H1 (cell line): ENCODE measurements at regions not wholly inside any gene's neighbourhood (a gene's known extent, or its start where the extent isn't known, plus 50 kb on each side); places are given as distances from the start of the nearest gene placed in this dataset.

Experiments used
- CTCF ChIA-PET: fragments of 300-600 bp; sonication (Branson Sonifier 250); formaldehyde crosslinking; loops from one replicate; lab custom pipeline; 2021; ENCODE audit not compliant: partially characterized antibody; lab: Charles Lee
- POLR2A ChIA-PET: fragments of 300-600 bp; sonication (Branson Sonifier 250); formaldehyde crosslinking; loops from one replicate; lab custom pipeline; 2021; ENCODE audit warnings: inconsistent platforms; ENCODE audit not compliant: partially characterized antibody; lab: Charles Lee
- DNase-seq, 2 experiments: peaks; one replicate each; pipeline versions ENCODE4 v3.0.0 to v3.0.0-alpha.2; 2010 to 2022; ENCODE audit warnings: low spot score in 2 of 2, low read depth in 1 of 2, mixed read lengths in 1 of 2
- FAIRE-seq: peaks from 2 replicates; lab custom pipeline; 2011; peaks lifted over from hg19 to GRCh38; lab: Jason Lieb, UNC
- H2AFZ ChIP-seq: 2 replicates; pipeline ENCODE4 v1.8.1; 2012; ENCODE audit warnings: low read length, inconsistent platforms
- H2AK5ac ChIP-seq: 2 replicates; pipeline ENCODE4 v1.6.1; 2013; ENCODE audit warnings: low read depth, low read length
- H2BK120ac ChIP-seq: replicated peaks from 2 replicates; pipeline ENCODE3; 2013; ENCODE audit warnings: low read depth, low read length, inconsistent platforms
- H2BK12ac ChIP-seq: 2 replicates; pipeline ENCODE4 v1.6.1; 2013; ENCODE audit warnings: low read depth, low read length
- H2BK15ac ChIP-seq: 2 replicates; pipeline ENCODE4 v1.6.1; 2013; ENCODE audit warnings: low read length
- H2BK20ac ChIP-seq: 2 replicates; pipeline ENCODE4 v1.6.1; 2013; ENCODE audit warnings: low read length
- H2BK5ac ChIP-seq: 2 replicates; pipeline ENCODE4 v1.6.1; 2013; ENCODE audit warnings: low read depth, low read length
- H3K14ac ChIP-seq: 2 replicates; pipeline ENCODE4 v1.6.1; 2013; ENCODE audit warnings: inconsistent platforms; ENCODE audit not compliant: insufficient read length
- H3K18ac ChIP-seq: 2 replicates; pipeline ENCODE4 v1.6.1; 2013; ENCODE audit warnings: low read length; ENCODE audit errors: extremely low read depth
- H3K23ac ChIP-seq: 2 replicates; pipeline ENCODE4 v1.6.1; 2013; ENCODE audit warnings: inconsistent platforms; ENCODE audit not compliant: insufficient read length
- H3K23me2 ChIP-seq: 2 replicates; pipeline ENCODE4 v1.6.1; 2013; ENCODE audit warnings: low read depth, low read length
- H3K27ac ChIP-seq: 2 replicates; pipeline ENCODE4 v1.6.1; 2011; ENCODE audit warnings: low read depth, low read length, inconsistent platforms
- H3K27me3 ChIP-seq, 4 experiments: replicated peaks in 1 of 4; 1 replicate in 1 of 4; 2 replicates in 3 of 4; pipeline versions ENCODE4 v1.6.1 to v1.8.1; 2011 to 2013; ENCODE audit warnings: low read length in 3 of 4, mild to moderate bottlenecking in 3 of 4, inconsistent platforms in 2 of 4, mixed read lengths in 2 of 4, moderate library complexity in 1 of 4; ENCODE audit not compliant: control insufficient read depth in 3 of 4, insufficient read depth in 3 of 4; ENCODE audit errors: extremely low read depth in 1 of 4
- H3K36me3 ChIP-seq, 4 experiments: 2 replicates each; pipeline versions ENCODE4 v1.6.1 to v1.8.1; 2011 to 2013; ENCODE audit warnings: mild to moderate bottlenecking in 4 of 4, low read length in 3 of 4, moderate library complexity in 2 of 4, control low read depth in 1 of 4, inconsistent platforms in 1 of 4; ENCODE audit not compliant: insufficient read depth in 4 of 4, control insufficient read depth in 2 of 4
- H3K4ac ChIP-seq: replicated peaks from 2 replicates; pipeline ENCODE3; 2013; ENCODE audit warnings: low read length, low read depth, mixed read lengths, inconsistent platforms; ENCODE audit not compliant: insufficient read length
- H3K4me1 ChIP-seq, 4 experiments: replicated peaks in 1 of 4; 1 replicate in 1 of 4; 2 replicates in 3 of 4; pipeline versions ENCODE4 v1.6.1 to v1.8.1; 2011 to 2013; ENCODE audit warnings: low read length in 3 of 4, inconsistent platforms in 2 of 4, mixed read lengths in 1 of 4; ENCODE audit not compliant: insufficient read depth in 4 of 4, control insufficient read depth in 3 of 4
- H3K4me2 ChIP-seq, 2 experiments: 2 replicates each; pipeline versions ENCODE4 v1.6.1 to v1.8.1; 2011 to 2013; ENCODE audit warnings: low read depth in 2 of 2, low read length in 2 of 2, control low read depth in 1 of 2, inconsistent platforms in 1 of 2, mild to moderate bottlenecking in 1 of 2; ENCODE audit not compliant: insufficient read depth in 1 of 2
- H3K4me3 ChIP-seq, 4 experiments: fragments of 200-600, 300-600 bp in 1 of 4; sonication (generic), shearing (Covaris generic), sonication (Bioruptor Twin) in 1 of 4; 2 replicates each; pipeline versions ENCODE4 v1.5.1 to v1.8.1; 2011 to 2016; ENCODE audit warnings: low read length in 4 of 4, low read depth in 3 of 4, control low read depth in 2 of 4, inconsistent platforms in 2 of 4, mild to moderate bottlenecking in 2 of 4, mixed read lengths in 1 of 4, moderate library complexity in 1 of 4; ENCODE audit not compliant: insufficient read depth in 2 of 4; ENCODE audit errors: extremely low read depth in 1 of 4
- H3K56ac ChIP-seq: replicated peaks from 2 replicates; pipeline ENCODE3; 2013; ENCODE audit warnings: low read depth, mild to moderate bottlenecking, mixed read lengths, low read length, inconsistent platforms; ENCODE audit not compliant: insufficient read length
- H3K79me1 ChIP-seq: 2 replicates; pipeline ENCODE4 v1.6.1; 2013; ENCODE audit warnings: low read depth, low read length, control low read depth
- H3K79me2 ChIP-seq, 2 experiments: 2 replicates each; pipeline versions ENCODE4 v1.6.1 to v1.8.1; 2012 to 2013; ENCODE audit warnings: low read length in 2 of 2, mild to moderate bottlenecking in 2 of 2, inconsistent platforms in 1 of 2; ENCODE audit not compliant: insufficient read depth in 2 of 2, control insufficient read depth in 1 of 2
- H3K9ac ChIP-seq, 4 experiments: replicated peaks in 1 of 4; 1 replicate in 1 of 4; 2 replicates in 3 of 4; pipeline versions ENCODE4 v1.6.1 to v1.8.1; 2011 to 2013; ENCODE audit warnings: low read depth in 3 of 4, low read length in 3 of 4, control low read depth in 2 of 4, mild to moderate bottlenecking in 2 of 4, moderate library complexity in 2 of 4, inconsistent platforms in 1 of 4; ENCODE audit errors: extremely low read depth in 1 of 4
- H3K9me3 ChIP-seq, 2 experiments: 2 replicates each; pipeline versions ENCODE4 v1.6.1 to v1.8.1; 2012 to 2013; ENCODE audit warnings: mild to moderate bottlenecking in 2 of 2, moderate library complexity in 2 of 2, control low read depth in 1 of 2, inconsistent platforms in 1 of 2, low read depth in 1 of 2, low read length in 1 of 2, mixed read lengths in 1 of 2; ENCODE audit not compliant: insufficient read depth in 2 of 2
- H4K20me1 ChIP-seq, 2 experiments: replicated peaks in 1 of 2; 2 replicates each; pipeline versions ENCODE3 to v1.8.1; 2011 to 2013; ENCODE audit warnings: inconsistent platforms in 2 of 2, low read length in 2 of 2, mild to moderate bottlenecking in 1 of 2; ENCODE audit not compliant: insufficient read depth in 2 of 2, control insufficient read depth in 1 of 2
- H4K5ac ChIP-seq: 2 replicates; pipeline ENCODE4 v1.6.1; 2013; ENCODE audit warnings: low read length, low read depth, mixed read lengths, inconsistent platforms; ENCODE audit not compliant: insufficient read length
- H4K8ac ChIP-seq: 2 replicates; pipeline ENCODE4 v1.8.0; 2013; ENCODE audit warnings: mild to moderate bottlenecking, moderate library complexity, low read length, inconsistent platforms; ENCODE audit not compliant: insufficient read depth; ENCODE audit errors: extremely low read depth
- H4K91ac ChIP-seq: replicated peaks from 2 replicates; pipeline ENCODE3; 2013; ENCODE audit warnings: low read length, mixed read lengths, inconsistent platforms; ENCODE audit not compliant: insufficient read length
- CHD7 ChIP-seq: fragments of 300-600 bp; sonication (generic); IDR thresholded peaks from 2 replicates; pipeline ENCODE4 v1.7.1; 2012; ENCODE audit warnings: low read length, moderate library complexity, mild to moderate bottlenecking, inconsistent platforms; ENCODE audit not compliant: insufficient replicate concordance
- WGBS, 2 experiments: shearing (Covaris generic) in 1 of 2; methylation state at CpG; one replicate each; pipeline versions ENCODE4 v1.1.6 to v1.1.7; 2013 to 2015; ENCODE audit warnings: low lambda C conversion rate in 2 of 2, mixed read lengths in 2 of 2, inconsistent platforms in 1 of 2, low coverage in 1 of 2, missing lambda C conversion rate in 1 of 2; ENCODE audit not compliant: insufficient replicate concordance in 2 of 2, insufficient coverage in 1 of 2, insufficient read length in 1 of 2; ENCODE audit errors: extremely low coverage in 1 of 2, missing lambda C conversion rate in 1 of 2; 5-methylcytosine and 5-hydroxymethylcytosine counted together

- H3K9me3 ChIP-seq: no peaks in the 10 kb centered on the region
- no peak overlapping the region for H2BK20ac ChIP-seq
- no peak overlapping the region for H2BK5ac ChIP-seq
- ChIA-PET CTCF (interaction anchor here (1.3 to 4.5 kb wide), 4 partner anchors 16 to 74 kb away, joined by 3 to 19 read pairs (median 5); no protein-coding TSS in a partner anchor), POLR2A (no interaction called here)
- no peak overlapping the region for H4K5ac ChIP-seq
- no peaks in the 10 kb centered on the region for H3K23me2 ChIP-seq
- no peak overlapping the region for H3K18ac ChIP-seq
- H3K4me3 ChIP-seq: no peak overlapping the region
- H2AFZ ChIP-seq: no peak overlapping the region
- H3K9ac ChIP-seq: no peak overlapping the region
- H4K20me1 ChIP-seq: no peaks in the 10 kb centered on the region
- H3K79me2 ChIP-seq: no peaks in the 10 kb centered on the region
- FAIRE-seq: no peak
- H3K36me3 ChIP-seq: no peaks in the 10 kb centered on the region
- H2AK5ac ChIP-seq: no peak overlapping the region
- no peak overlapping the region for H3K56ac ChIP-seq
- no peak overlapping the region for H2BK12ac ChIP-seq
- no peak overlapping the region for H4K91ac ChIP-seq
- H2BK15ac ChIP-seq: no peak overlapping the region
- H3K4me2 ChIP-seq: no peak overlapping the region
- H2BK120ac ChIP-seq: no peak overlapping the region
- H3K4me1 ChIP-seq: no peaks in the 10 kb centered on the region
- H3K23ac ChIP-seq: no peak overlapping the region
- H4K8ac ChIP-seq: no peak overlapping the region
- 83% methylated on average over 6 of the region's 6 CpGs; no CpG with 5 or more reads in 1 of the 2 experiments for WGBS, 2 experiments
- H3K14ac ChIP-seq: no peak overlapping the region
- H3K79me1 ChIP-seq: peaks cover 2% of the 10 kb centered on the region; the same call in 1 of the 2 replicates
- no peak overlapping the region for H3K4ac ChIP-seq
- peak in 1 of 2 experiments; percentile 6 for DNase-seq
- H3K27ac ChIP-seq: no peak overlapping the region
- H3K27me3 ChIP-seq: no peaks in the 10 kb centered on the region
- no peak for TF ChIP-seq CHD7
Measured at GRCh38 chr1:109849655-109850054, 61.0 kb upstream of the CSF1 start.
